Tibial nerve (tissue), 4 donors: ENCODE measurements at regions not wholly inside any gene's neighbourhood (a gene's known extent, or its start where the extent isn't known, plus 50 kb on each side); places are given as distances from the start of the nearest gene placed in this dataset.

Source experiments
- DNase-seq, 2 donors: peaks; one replicate each; pipeline ENCODE4 v3.0.0-alpha.2; 2019; ENCODE audit warnings: low spot score in 2 of 2
- H3K27ac ChIP-seq, 4 donors: fragments of 200-600 bp; sonication (generic) in 3 of 4; one replicate each; pipeline ENCODE4 v1.5.1; 2017 to 2019; ENCODE audit warnings: mild to moderate bottlenecking in 1 of 4
- H3K27me3 ChIP-seq, 2 donors: fragments of 200-600 bp; sonication (generic) in 1 of 2; one replicate each; pipeline versions ENCODE4 v1.5.1 to v1.6.0; 2017 to 2019
- H3K36me3 ChIP-seq, 3 donors: fragments of 200-600 bp; sonication (generic); one replicate each; pipeline ENCODE4 v1.5.1; 2018 to 2019
- H3K4me1 ChIP-seq, 4 donors: fragments of 200-600 bp; sonication (generic) in 3 of 4; one replicate each; pipeline ENCODE4 v1.5.1; 2017 to 2019
- H3K4me3 ChIP-seq, 4 donors: fragments of 200-600 bp; sonication (generic) in 3 of 4; one replicate each; pipeline ENCODE4 v1.5.1; 2017 to 2019; ENCODE audit warnings: mild to moderate bottlenecking in 1 of 4, moderate library complexity in 1 of 4
- H3K9me3 ChIP-seq, 4 donors: fragments of 200-600 bp; sonication (generic) in 3 of 4; one replicate each; pipeline ENCODE4 v1.5.1; 2017 to 2019
- EP300 ChIP-seq, 2 donors: sonication (generic); formaldehyde crosslinking; IDR thresholded peaks; one replicate each; pipeline ENCODE4 v1.6.1; 2017; ENCODE audit warnings: antibody characterized with exemption in 2 of 2, mild to moderate bottlenecking in 1 of 2
- POLR2A ChIP-seq, 2 donors: fragments of 450-650 bp; IDR thresholded peaks; one replicate each; pipeline ENCODE4 v1.6.1; 2017; ENCODE audit warnings: antibody characterized with exemption in 2 of 2, mild to moderate bottlenecking in 2 of 2, moderate library complexity in 2 of 2
- WGBS, 2 donors: methylation state at CpG; one replicate each; pipeline ENCODE4 v1.1.5; 2018; 5-methylcytosine and 5-hydroxymethylcytosine counted together
- TF ChIP-seq, protein P1 (sequence below), 5 experiments: fragments of 200-600 bp in 3 of 5; fragments of 450-650 bp in 2 of 5; sonication (generic) in 3 of 5; IDR thresholded peaks; one replicate each; pipeline ENCODE4 v1.5.1; 2016 to 2019; ENCODE audit warnings: antibody characterized with exemption in 5 of 5, mild to moderate bottlenecking in 3 of 5, moderate library complexity in 2 of 5

DNA sequence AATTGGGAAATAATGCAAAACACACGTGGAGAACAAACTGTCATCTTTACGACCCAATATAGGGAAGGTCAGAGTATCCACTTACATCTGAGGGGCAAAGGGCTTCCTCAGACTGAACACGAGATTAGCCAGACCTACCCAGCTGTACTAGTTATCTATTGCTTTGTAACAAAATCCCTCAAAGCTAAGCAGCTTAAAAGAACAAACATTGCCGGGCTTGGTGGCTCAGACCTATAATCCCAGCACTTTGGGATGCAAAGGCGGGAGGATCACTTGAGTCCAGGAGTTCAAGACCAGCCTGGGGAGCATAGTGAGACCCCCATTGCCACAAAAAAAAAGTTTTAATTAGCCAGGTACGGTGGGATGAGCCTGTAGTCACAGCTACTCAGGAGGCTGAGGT, 262.8 kb downstream of the LTN1 start:
- DNase-seq, result no peak
- no peaks in the 10 kb centered on the region for H3K9me3 ChIP-seq
- H3K4me1 ChIP-seq, result no peaks in the 10 kb centered on the region
- WGBS, 2 donors, result 81 to 83% methylated on average over 6 of the region's 6 CpGs
- no peak overlapping the region for H3K27ac ChIP-seq
- no peak for TF ChIP-seq EP300 (IDR thresholded peaks at IDR 0.05)
- TF ChIP-seq, protein P1, sequence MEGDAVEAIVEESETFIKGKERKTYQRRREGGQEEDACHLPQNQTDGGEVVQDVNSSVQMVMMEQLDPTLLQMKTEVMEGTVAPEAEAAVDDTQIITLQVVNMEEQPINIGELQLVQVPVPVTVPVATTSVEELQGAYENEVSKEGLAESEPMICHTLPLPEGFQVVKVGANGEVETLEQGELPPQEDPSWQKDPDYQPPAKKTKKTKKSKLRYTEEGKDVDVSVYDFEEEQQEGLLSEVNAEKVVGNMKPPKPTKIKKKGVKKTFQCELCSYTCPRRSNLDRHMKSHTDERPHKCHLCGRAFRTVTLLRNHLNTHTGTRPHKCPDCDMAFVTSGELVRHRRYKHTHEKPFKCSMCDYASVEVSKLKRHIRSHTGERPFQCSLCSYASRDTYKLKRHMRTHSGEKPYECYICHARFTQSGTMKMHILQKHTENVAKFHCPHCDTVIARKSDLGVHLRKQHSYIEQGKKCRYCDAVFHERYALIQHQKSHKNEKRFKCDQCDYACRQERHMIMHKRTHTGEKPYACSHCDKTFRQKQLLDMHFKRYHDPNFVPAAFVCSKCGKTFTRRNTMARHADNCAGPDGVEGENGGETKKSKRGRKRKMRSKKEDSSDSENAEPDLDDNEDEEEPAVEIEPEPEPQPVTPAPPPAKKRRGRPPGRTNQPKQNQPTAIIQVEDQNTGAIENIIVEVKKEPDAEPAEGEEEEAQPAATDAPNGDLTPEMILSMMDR (IDR thresholded peaks at IDR 0.05), result no peak
- TF ChIP-seq POLR2A (IDR thresholded peaks at IDR 0.05), result no peak
- peaks cover 0 to 2% (median 0%) of the 10 kb centered on the region in 3 donors for H3K36me3 ChIP-seq
- H3K27me3 ChIP-seq, result no peaks in the 10 kb centered on the region
- H3K4me3 ChIP-seq, result no peak overlapping the region

DNA sequence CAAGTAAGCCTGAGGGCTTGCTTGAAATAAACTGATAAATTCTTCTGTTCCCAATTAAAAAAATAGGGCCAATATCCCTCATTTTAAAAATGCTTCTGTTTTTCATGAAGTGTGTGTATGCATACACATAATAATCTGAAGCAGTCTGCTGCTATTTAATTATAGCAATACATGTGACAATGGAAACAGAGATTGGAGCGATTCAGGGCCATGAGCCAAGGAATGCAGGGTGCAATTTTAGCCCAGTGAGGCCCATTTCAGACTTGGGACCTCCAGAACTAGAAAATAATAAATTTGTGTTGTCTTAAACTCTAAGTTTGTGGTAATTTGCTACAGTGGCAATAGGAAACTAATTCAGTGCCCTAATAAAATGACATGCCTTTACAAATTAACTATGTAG, 264.9 kb downstream of the LTN1 start:
- Histone ChIP-seq H3K36me3 (no peaks in the 10 kb centered on the region), H3K9me3 (no peaks in the 10 kb centered on the region), H3K27ac (no peak overlapping the region), H3K4me3 (no peak overlapping the region), H3K4me1 (peaks cover 0 to 2% (median 0%) of the 10 kb centered on the region in 4 donors), H3K27me3 (no peaks in the 10 kb centered on the region)
- TF ChIP-seq EP300 (IDR thresholded peaks at IDR 0.05) (no peak), POLR2A (IDR thresholded peaks at IDR 0.05) (no peak)
- TF ChIP-seq, protein P1 (IDR thresholded peaks at IDR 0.05), result no peak
- 67 to 70% methylated on average over 1 of the region's 1 CpG for WGBS, 2 donors
- DNase-seq, result no peak

DNA sequence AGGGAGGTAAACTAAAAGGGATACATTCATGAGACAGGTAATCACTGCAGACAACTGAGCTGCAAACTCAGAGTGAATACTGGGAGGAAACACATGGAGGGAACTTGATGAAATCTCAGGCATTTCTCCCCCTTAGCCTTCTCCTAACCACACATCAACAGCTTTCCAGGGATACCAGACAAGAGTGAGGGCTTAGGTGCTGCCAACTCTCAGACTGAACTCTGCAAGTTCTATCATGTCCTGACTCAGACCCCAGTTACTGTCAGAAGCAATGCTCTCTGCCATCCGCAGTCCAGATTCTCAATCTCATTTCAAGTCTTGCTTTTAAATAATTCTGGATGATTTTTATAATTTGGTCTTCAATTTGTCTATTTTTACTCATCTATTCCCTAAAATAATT, 267.3 kb downstream of the LTN1 start:
- 97 to 100% methylated on average over 1 of the region's 1 CpG for WGBS, 2 donors
- TF ChIP-seq EP300 (IDR thresholded peaks at IDR 0.05) (no peak), POLR2A (IDR thresholded peaks at IDR 0.05) (no peak)
- TF ChIP-seq, protein P1 (IDR thresholded peaks at IDR 0.05), result no peak
- no peaks in the 10 kb centered on the region for H3K36me3 ChIP-seq
- DNase-seq, result no peak
- peaks cover 0 to 2% (median 0%) of the 10 kb centered on the region in 4 donors for H3K4me1 ChIP-seq
- H3K27ac ChIP-seq, result no peak overlapping the region
- H3K9me3 ChIP-seq, result no peaks in the 10 kb centered on the region
- no peak overlapping the region for H3K4me3 ChIP-seq
- H3K27me3 ChIP-seq, result no peaks in the 10 kb centered on the region

DNA sequence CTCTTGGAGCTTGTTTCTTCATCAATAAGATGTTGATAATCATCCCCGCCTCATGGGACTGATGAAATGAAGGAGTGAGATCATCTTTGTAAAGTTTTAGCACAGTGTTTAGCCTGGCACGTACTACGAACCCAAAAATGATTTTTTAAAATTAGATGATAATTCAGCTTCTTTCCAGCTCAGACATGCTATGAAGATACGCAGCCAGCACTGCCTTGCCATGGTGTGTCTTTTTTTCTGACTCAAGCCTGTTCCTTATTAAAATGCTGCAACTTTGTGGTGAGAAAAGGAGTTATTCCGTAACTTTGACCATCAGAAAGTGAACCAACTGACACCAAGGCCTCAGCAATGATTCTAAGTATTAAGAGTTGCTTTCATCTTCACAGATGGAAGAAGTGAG, 269.0 kb downstream of the LTN1 start:
- Histone ChIP-seq H3K27ac (no peak overlapping the region), H3K4me3 (no peak overlapping the region), H3K4me1 (peaks cover 0 to 2% (median 0%) of the 10 kb centered on the region in 4 donors), H3K36me3 (no peaks in the 10 kb centered on the region), H3K9me3 (no peaks in the 10 kb centered on the region), H3K27me3 (no peaks in the 10 kb centered on the region)
- TF ChIP-seq, protein P1 (IDR thresholded peaks at IDR 0.05), result no peak
- TF ChIP-seq POLR2A (IDR thresholded peaks at IDR 0.05), result no peak
- no peak for TF ChIP-seq EP300 (IDR thresholded peaks at IDR 0.05)
- DNase-seq, result no peak
- 73 to 74% methylated on average over 5 of the region's 5 CpGs for WGBS, 2 donors

DNA sequence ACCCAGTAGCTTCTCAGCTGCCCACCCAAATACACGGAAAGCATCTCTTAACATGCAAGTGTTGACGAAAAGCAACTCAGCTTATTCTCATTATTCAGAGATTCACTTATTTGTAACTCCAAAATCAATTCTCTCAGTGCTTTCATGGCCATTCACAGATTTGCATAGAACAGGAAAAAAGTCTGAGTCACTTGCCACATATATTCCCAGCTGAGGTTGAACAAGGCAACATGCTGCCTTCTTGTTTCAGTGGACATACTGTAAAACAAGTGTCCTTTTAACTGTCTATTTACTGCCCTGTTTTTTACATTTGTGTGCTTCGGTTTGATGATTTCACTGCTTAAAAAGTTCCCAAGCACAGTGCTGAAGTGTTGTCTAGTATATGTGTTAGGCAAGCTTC, 273.0 kb downstream of the LTN1 start:
- 90 to 92% methylated on average over 3 of the region's 3 CpGs for WGBS, 2 donors
- H3K4me1 ChIP-seq, result peaks cover 0 to 2% (median 0%) of the 10 kb centered on the region in 4 donors
- TF ChIP-seq POLR2A (IDR thresholded peaks at IDR 0.05) (no peak), EP300 (IDR thresholded peaks at IDR 0.05) (no peak)
- TF ChIP-seq, protein P1 (IDR thresholded peaks at IDR 0.05), result no peak

More for the DNA sequence above, 273.0 kb downstream of the LTN1 start:
- no peak for DNase-seq
- Histone ChIP-seq H3K4me3 (no peak overlapping the region), H3K9me3 (peaks cover 0 to 6% (median 0%) of the 10 kb centered on the region in 4 donors), H3K27ac (no peak overlapping the region), H3K27me3 (no peaks in the 10 kb centered on the region), H3K36me3 (no peaks in the 10 kb centered on the region)
